MM.1S (cell line): ENCODE measurements at regions not wholly inside any gene's neighbourhood (a gene's known extent, or its start where the extent isn't known, plus 50 kb on each side); places are given as distances from the start of the nearest gene placed in this dataset.

Experiments used
- DNase-seq: peaks from one replicate; pipeline ENCODE4 v3.0.0-alpha.2; 2015
- H2AFZ ChIP-seq: fragments of 300-600 bp; sonication (generic); 2 replicates; pipeline ENCODE4 v1.6.0; 2016; ENCODE audit warnings: antibody characterized with exemption, low read length
- H3F3A ChIP-seq: fragments of 300-600 bp; sonication (generic); 2 replicates; pipeline ENCODE4 v1.6.1; 2016; ENCODE audit warnings: mild to moderate bottlenecking, antibody characterized with exemption, low read length, moderate library complexity, mixed read lengths; ENCODE audit not compliant: insufficient read depth
- H3K27ac ChIP-seq: fragments of 300-600 bp; sonication (generic); 2 replicates; pipeline ENCODE4 v1.5.1; 2016; ENCODE audit warnings: mild to moderate bottlenecking, low read length
- H3K27me3 ChIP-seq: fragments of 300-600 bp; sonication (generic); replicated peaks from 2 replicates; pipeline ENCODE4 v1.6.0; 2016; ENCODE audit warnings: low read length; ENCODE audit not compliant: insufficient read depth
- H3K36me3 ChIP-seq: fragments of 300-600 bp; sonication (generic); replicated peaks from 2 replicates; pipeline ENCODE4 v1.6.1; 2016; ENCODE audit warnings: mild to moderate bottlenecking, low read length, mixed read lengths; ENCODE audit not compliant: insufficient read depth
- H3K4me1 ChIP-seq: fragments of 300-600 bp; sonication (generic); 2 replicates; pipeline ENCODE4 v1.6.1; 2016; ENCODE audit warnings: low read length, mixed read lengths
- H3K4me2 ChIP-seq: fragments of 300-600 bp; sonication (generic); 2 replicates; pipeline ENCODE4 v1.6.0; 2016; ENCODE audit warnings: low read depth, low read length
- H3K4me3 ChIP-seq: fragments of 300-600 bp; sonication (generic); 2 replicates; pipeline ENCODE4 v1.5.1; 2016; ENCODE audit warnings: low read length, mixed read lengths
- H3K79me2 ChIP-seq: fragments of 300-600 bp; sonication (generic); 2 replicates; pipeline ENCODE4 v1.6.1; 2016; ENCODE audit warnings: mixed run types, low read length, mixed read lengths
- H3K9ac ChIP-seq: fragments of 300-600 bp; sonication (generic); 2 replicates; pipeline ENCODE4 v1.6.1; 2016; ENCODE audit warnings: low read length, mixed read lengths
- H3K9me2 ChIP-seq: fragments of 300-600 bp; sonication (generic); replicated peaks from 2 replicates; pipeline ENCODE4 v1.6.1; 2016; ENCODE audit warnings: mild to moderate bottlenecking, low read length, mixed read lengths; ENCODE audit not compliant: insufficient read depth
- H3K9me3 ChIP-seq: fragments of 300-600 bp; sonication (generic); replicated peaks from 2 replicates; pipeline ENCODE4 v1.6.1; 2016; ENCODE audit warnings: mild to moderate bottlenecking, low read length, mixed read lengths; ENCODE audit not compliant: insufficient read depth
- H4K20me1 ChIP-seq: fragments of 300-600 bp; sonication (generic); 2 replicates; pipeline ENCODE4 v1.6.1; 2016; ENCODE audit warnings: mild to moderate bottlenecking, low read length, moderate library complexity, mixed read lengths; ENCODE audit not compliant: insufficient read depth
- EZH2 ChIP-seq: fragments of 300-600 bp; sonication (generic); optimal IDR thresholded peaks from 2 replicates; pipeline ENCODE3; 2017; ENCODE audit warnings: low read depth, mild to moderate bottlenecking, antibody characterized with exemption, low read length, mixed read lengths
- EZH2phosphoT487 ChIP-seq: fragments of 300-600 bp; sonication (generic); IDR thresholded peaks from 2 replicates; pipeline ENCODE4 v1.6.1; 2018; ENCODE audit warnings: antibody characterized with exemption, low read length
- TF ChIP-seq, protein P1 (sequence below): fragments of 300-600 bp; sonication (generic); IDR thresholded peaks from 2 replicates; pipeline ENCODE4 v1.5.1; 2016; ENCODE audit warnings: antibody characterized with exemption, low read length, mixed read lengths

- Histone ChIP-seq H3K4me3 (no peak overlapping the region), H3K79me2 (no peaks in the 10 kb centered on the region), H3K27me3 (no peaks in the 10 kb centered on the region), H3K36me3 (no peaks in the 10 kb centered on the region), H3K9ac (no peak overlapping the region), H3F3A (0 out of 2 replicates have a peak, but pooled peaks cover 5% of the 10 kb centered on the region), H4K20me1 (no peaks in the 10 kb centered on the region), H3K4me1 (peaks cover 13% of the 10 kb centered on the region), H3K9me2 (no peaks in the 10 kb centered on the region), H3K4me2 (no peak overlapping the region), H3K9me3 (no peaks in the 10 kb centered on the region), H2AFZ (no peak overlapping the region), H3K27ac (no peak overlapping the region)
- TF ChIP-seq EZH2 (no peak), EZH2phosphoT487 (no peak)
- TF ChIP-seq, protein P1, sequence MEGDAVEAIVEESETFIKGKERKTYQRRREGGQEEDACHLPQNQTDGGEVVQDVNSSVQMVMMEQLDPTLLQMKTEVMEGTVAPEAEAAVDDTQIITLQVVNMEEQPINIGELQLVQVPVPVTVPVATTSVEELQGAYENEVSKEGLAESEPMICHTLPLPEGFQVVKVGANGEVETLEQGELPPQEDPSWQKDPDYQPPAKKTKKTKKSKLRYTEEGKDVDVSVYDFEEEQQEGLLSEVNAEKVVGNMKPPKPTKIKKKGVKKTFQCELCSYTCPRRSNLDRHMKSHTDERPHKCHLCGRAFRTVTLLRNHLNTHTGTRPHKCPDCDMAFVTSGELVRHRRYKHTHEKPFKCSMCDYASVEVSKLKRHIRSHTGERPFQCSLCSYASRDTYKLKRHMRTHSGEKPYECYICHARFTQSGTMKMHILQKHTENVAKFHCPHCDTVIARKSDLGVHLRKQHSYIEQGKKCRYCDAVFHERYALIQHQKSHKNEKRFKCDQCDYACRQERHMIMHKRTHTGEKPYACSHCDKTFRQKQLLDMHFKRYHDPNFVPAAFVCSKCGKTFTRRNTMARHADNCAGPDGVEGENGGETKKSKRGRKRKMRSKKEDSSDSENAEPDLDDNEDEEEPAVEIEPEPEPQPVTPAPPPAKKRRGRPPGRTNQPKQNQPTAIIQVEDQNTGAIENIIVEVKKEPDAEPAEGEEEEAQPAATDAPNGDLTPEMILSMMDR: no peak
- no peak for DNase-seq
These were observed 70.9 kb downstream of the ATXN3L start for GRCh38 chrX:13248867-13249486.

- H3K36me3 ChIP-seq: no peaks in the 10 kb centered on the region
- H3K4me3 ChIP-seq: no peak overlapping the region
- H3K4me1 ChIP-seq: no peaks in the 10 kb centered on the region
- no peaks in the 10 kb centered on the region for H3K79me2 ChIP-seq
- H3K9me2 ChIP-seq: no peaks in the 10 kb centered on the region
- no peaks in the 10 kb centered on the region for H4K20me1 ChIP-seq
- H3K4me2 ChIP-seq: no peak overlapping the region
- H3K9ac ChIP-seq: no peak overlapping the region
- no peak for DNase-seq
- no peaks in the 10 kb centered on the region for H3K9me3 ChIP-seq
- no peaks in the 10 kb centered on the region for H3K27me3 ChIP-seq
- TF ChIP-seq, protein P1: no peak
- TF ChIP-seq EZH2phosphoT487 (no peak), EZH2 (no peak)
- H3F3A ChIP-seq: no peaks in the 10 kb centered on the region
- H2AFZ ChIP-seq: no peak overlapping the region
- no peak overlapping the region for H3K27ac ChIP-seq
These were observed 80.6 kb downstream of the ATXN3L start for GRCh38 chrX:13239272-13239671.

DNA sequence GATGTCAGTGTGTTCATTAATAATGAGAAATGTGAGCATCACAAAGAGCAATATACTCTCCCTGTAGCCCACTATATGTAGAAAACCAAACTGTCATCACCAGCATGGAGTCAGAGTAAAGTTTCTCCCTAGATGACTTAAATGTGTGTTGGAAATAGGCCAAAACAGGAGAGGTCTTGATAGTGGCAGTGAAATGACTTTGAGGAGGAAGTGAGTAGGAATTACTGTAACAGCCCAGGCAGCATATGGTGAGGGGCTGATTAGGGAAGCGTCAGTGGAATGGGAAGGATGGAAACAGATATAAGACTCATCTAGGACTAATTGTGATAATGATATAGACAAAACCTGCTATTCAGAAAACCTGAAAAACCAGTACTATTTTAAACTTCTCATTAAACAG, 83.9 kb downstream of the ATXN3L start:
- Histone ChIP-seq H3K36me3 (no peaks in the 10 kb centered on the region), H3K27ac (no peak overlapping the region), H3F3A (no peaks in the 10 kb centered on the region), H3K79me2 (no peaks in the 10 kb centered on the region), H3K9ac (no peak overlapping the region), H2AFZ (no peak overlapping the region), H3K27me3 (no peaks in the 10 kb centered on the region), H3K4me1 (no peaks in the 10 kb centered on the region), H3K9me3 (no peaks in the 10 kb centered on the region), H3K4me3 (no peak overlapping the region), H4K20me1 (no peaks in the 10 kb centered on the region), H3K4me2 (no peak overlapping the region), H3K9me2 (no peaks in the 10 kb centered on the region)
- TF ChIP-seq EZH2phosphoT487 (no peak), EZH2 (no peak)
- TF ChIP-seq, protein P1: no peak
- DNase-seq: no peak
